ENCODE measurements at regions not wholly inside any gene's neighbourhood (a gene's known extent, or its start where the extent isn't known, plus 50 kb on each side); places are given as distances from the start of the nearest gene placed in this dataset.

GRCh38 chr13:107450431-107450830, 764.9 kb downstream of the LIG4 start:
- Histone ChIP-seq H2AFZ (ENCODE audit: low read depth, low read length, severe bottlenecking) (no peak overlapping the region), H3K9me2 (replicated peaks; ENCODE audit: insufficient read depth, low read length) (no peaks in the 10 kb centered on the region)
- no peak for TF ChIP-seq EZH2phosphoT487 (conservative IDR thresholded peaks at IDR 0.05; ENCODE audit: low read length)
- no peak for TF ChIP-seq CTCF (IDR thresholded peaks at IDR 0.05; ENCODE audit: insufficient read depth, low read length, poor library complexity, severe bottlenecking)

DNA sequence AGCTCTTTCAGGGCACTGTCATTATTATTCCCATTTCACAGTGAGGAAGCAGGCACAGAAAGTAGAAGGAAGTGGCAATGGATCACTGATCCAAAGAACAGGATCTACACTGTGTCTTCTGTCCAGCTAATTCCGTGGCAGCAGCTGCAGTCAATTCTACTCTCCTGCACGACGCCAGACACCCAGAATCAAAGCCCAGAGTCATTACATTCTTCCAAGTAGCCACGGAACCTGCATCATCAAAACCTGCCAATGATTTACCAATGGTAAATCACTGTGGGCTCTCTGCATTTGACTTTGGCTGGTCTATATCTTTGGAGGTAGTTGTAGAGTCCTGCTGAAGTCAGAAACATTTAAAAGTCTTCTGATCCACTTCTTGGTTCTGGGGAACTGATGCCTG, 767.7 kb downstream of the LIG4 start:
- H3F3A ChIP-seq (ENCODE audit: insufficient read depth): no peaks in the 10 kb centered on the region
- H3K4me2 ChIP-seq (ENCODE audit: low read depth, low read length, poor library complexity, severe bottlenecking): no peak overlapping the region
- no peak overlapping the region for H3K27ac ChIP-seq (ENCODE audit: low read depth, low read length)
- no peaks in the 10 kb centered on the region for H3K9me3 ChIP-seq (ENCODE audit: insufficient read depth, low read length)
- no peaks in the 10 kb centered on the region for H3K27me3 ChIP-seq (ENCODE audit: low read length)
- H2AFZ ChIP-seq (ENCODE audit: low read depth, low read length, severe bottlenecking): no peak overlapping the region
- no peaks in the 10 kb centered on the region for H3K79me2 ChIP-seq (ENCODE audit: insufficient read depth, low read length)
- no peaks in the 10 kb centered on the region for H3K9me2 ChIP-seq (replicated peaks; ENCODE audit: insufficient read depth, low read length)
- TF ChIP-seq CTCF (IDR thresholded peaks at IDR 0.05; ENCODE audit: insufficient read depth, low read length, poor library complexity, severe bottlenecking) (no peak), EZH2phosphoT487 (conservative IDR thresholded peaks at IDR 0.05; ENCODE audit: low read length) (no peak)
- no peaks in the 10 kb centered on the region for H3K36me3 ChIP-seq (ENCODE audit: low read length)
- no peaks in the 10 kb centered on the region for H4K20me1 ChIP-seq (ENCODE audit: low read depth, low read length)
- no peak overlapping the region for H3K9ac ChIP-seq (ENCODE audit: low read length)
- no peak overlapping the region for H3K4me3 ChIP-seq (ENCODE audit: insufficient read depth, low read length, poor library complexity, severe bottlenecking)

More at GRCh38 chr13:107450431-107450830, 764.9 kb downstream of the LIG4 start:
- H3K27ac ChIP-seq (ENCODE audit: low read depth, low read length): no peak overlapping the region
- H3K4me3 ChIP-seq (ENCODE audit: insufficient read depth, low read length, poor library complexity, severe bottlenecking): no peak overlapping the region
- no peak overlapping the region for H3K4me2 ChIP-seq (ENCODE audit: low read depth, low read length, poor library complexity, severe bottlenecking)
- no peak overlapping the region for H3K9ac ChIP-seq (ENCODE audit: low read length)
- H4K20me1 ChIP-seq (ENCODE audit: low read depth, low read length): no peaks in the 10 kb centered on the region
- no peaks in the 10 kb centered on the region for H3K27me3 ChIP-seq (ENCODE audit: low read length)
- no peaks in the 10 kb centered on the region for H3K9me3 ChIP-seq (ENCODE audit: insufficient read depth, low read length)
- no peaks in the 10 kb centered on the region for H3F3A ChIP-seq (ENCODE audit: insufficient read depth)
- no peaks in the 10 kb centered on the region for H3K79me2 ChIP-seq (ENCODE audit: insufficient read depth, low read length)
- H3K36me3 ChIP-seq (ENCODE audit: low read length): no peaks in the 10 kb centered on the region

DNA sequence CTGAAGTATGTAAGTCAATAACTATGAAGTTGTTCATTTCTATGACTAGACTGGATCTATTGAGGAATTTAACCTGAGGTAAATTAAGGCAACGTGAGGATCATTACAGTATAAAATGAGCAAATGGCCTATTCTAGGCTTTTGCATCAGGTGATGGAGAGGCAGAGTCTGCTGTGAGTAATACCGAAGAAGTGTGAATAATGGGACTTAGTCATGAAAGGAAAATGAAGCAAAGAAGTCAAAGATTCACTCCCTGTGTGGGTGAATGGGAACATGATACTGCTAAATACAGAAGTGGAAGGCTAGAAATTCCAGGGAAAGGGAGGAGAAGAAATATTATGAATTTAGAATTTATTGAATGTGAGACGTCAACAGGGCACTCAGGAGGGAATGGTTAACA, 774.1 kb downstream of the LIG4 start:
- Histone ChIP-seq H3K36me3 (ENCODE audit: low read length) (no peaks in the 10 kb centered on the region), H3K27me3 (ENCODE audit: low read length) (no peaks in the 10 kb centered on the region), H3K4me3 (ENCODE audit: insufficient read depth, low read length, poor library complexity, severe bottlenecking) (no peak overlapping the region), H3F3A (ENCODE audit: insufficient read depth) (no peaks in the 10 kb centered on the region), H3K27ac (ENCODE audit: low read depth, low read length) (no peak overlapping the region), H3K9me2 (replicated peaks; ENCODE audit: insufficient read depth, low read length) (no peaks in the 10 kb centered on the region), H2AFZ (ENCODE audit: low read depth, low read length, severe bottlenecking) (no peak overlapping the region), H3K9ac (ENCODE audit: low read length) (no peak overlapping the region), H3K9me3 (ENCODE audit: insufficient read depth, low read length) (no peaks in the 10 kb centered on the region), H3K79me2 (ENCODE audit: insufficient read depth, low read length) (no peaks in the 10 kb centered on the region), H4K20me1 (ENCODE audit: low read depth, low read length) (no peaks in the 10 kb centered on the region), H3K4me2 (ENCODE audit: low read depth, low read length, poor library complexity, severe bottlenecking) (no peak overlapping the region)
- TF ChIP-seq EZH2phosphoT487 (conservative IDR thresholded peaks at IDR 0.05; ENCODE audit: low read length) (no peak), CTCF (IDR thresholded peaks at IDR 0.05; ENCODE audit: insufficient read depth, low read length, poor library complexity, severe bottlenecking) (no peak)

Measured in SU-DHL-6 (cell line).